ENCODE measurements at regions not wholly inside any gene's neighbourhood (a gene's known extent, or its start where the extent isn't known, plus 50 kb on each side); places are given as distances from the start of the nearest gene placed in this dataset.

DNA sequence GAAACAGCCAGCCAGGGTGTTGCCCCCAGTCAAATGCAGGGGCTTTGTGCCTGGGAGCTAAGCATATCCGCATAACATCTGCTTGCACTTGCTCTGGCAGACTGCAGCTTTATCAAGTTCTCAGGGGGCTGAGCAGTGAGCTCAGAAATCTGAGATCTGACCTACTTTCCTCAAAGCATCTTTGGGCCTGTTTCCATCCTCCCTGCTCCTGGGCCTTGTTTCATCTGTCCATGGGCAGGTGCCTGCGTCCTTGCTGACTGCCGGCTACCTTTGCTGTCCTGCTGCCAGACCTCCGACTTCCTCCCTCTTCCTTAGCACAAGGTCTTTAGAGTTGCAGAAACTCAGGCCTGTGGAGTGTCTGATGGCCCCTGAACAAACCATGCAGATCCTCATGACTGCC, 131.2 kb upstream of the B3GAT1 start:
- no peak for DNase-seq
- Histone ChIP-seq H3K36me3 (no peaks in the 10 kb centered on the region), H3K27me3 (no peaks in the 10 kb centered on the region), H3K4me3 (no peak overlapping the region), H3K27ac (no peak overlapping the region), H3K9me3 (no peaks in the 10 kb centered on the region), H3K4me1 (ENCODE audit: insufficient read depth) (no peaks in the 10 kb centered on the region)
- WGBS, 3 donors: 72 to 78% (median 77%) methylated on average over 4 of the region's 4 CpGs
- TF ChIP-seq, protein P1, sequence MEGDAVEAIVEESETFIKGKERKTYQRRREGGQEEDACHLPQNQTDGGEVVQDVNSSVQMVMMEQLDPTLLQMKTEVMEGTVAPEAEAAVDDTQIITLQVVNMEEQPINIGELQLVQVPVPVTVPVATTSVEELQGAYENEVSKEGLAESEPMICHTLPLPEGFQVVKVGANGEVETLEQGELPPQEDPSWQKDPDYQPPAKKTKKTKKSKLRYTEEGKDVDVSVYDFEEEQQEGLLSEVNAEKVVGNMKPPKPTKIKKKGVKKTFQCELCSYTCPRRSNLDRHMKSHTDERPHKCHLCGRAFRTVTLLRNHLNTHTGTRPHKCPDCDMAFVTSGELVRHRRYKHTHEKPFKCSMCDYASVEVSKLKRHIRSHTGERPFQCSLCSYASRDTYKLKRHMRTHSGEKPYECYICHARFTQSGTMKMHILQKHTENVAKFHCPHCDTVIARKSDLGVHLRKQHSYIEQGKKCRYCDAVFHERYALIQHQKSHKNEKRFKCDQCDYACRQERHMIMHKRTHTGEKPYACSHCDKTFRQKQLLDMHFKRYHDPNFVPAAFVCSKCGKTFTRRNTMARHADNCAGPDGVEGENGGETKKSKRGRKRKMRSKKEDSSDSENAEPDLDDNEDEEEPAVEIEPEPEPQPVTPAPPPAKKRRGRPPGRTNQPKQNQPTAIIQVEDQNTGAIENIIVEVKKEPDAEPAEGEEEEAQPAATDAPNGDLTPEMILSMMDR (IDR thresholded peaks at IDR 0.05): no peak
- TF ChIP-seq EP300 (IDR thresholded peaks at IDR 0.05): no peak
- no peak for TF ChIP-seq POLR2A (IDR thresholded peaks at IDR 0.05)
- intact Hi-C loops (cut with DNase I): no loop called here

DNA sequence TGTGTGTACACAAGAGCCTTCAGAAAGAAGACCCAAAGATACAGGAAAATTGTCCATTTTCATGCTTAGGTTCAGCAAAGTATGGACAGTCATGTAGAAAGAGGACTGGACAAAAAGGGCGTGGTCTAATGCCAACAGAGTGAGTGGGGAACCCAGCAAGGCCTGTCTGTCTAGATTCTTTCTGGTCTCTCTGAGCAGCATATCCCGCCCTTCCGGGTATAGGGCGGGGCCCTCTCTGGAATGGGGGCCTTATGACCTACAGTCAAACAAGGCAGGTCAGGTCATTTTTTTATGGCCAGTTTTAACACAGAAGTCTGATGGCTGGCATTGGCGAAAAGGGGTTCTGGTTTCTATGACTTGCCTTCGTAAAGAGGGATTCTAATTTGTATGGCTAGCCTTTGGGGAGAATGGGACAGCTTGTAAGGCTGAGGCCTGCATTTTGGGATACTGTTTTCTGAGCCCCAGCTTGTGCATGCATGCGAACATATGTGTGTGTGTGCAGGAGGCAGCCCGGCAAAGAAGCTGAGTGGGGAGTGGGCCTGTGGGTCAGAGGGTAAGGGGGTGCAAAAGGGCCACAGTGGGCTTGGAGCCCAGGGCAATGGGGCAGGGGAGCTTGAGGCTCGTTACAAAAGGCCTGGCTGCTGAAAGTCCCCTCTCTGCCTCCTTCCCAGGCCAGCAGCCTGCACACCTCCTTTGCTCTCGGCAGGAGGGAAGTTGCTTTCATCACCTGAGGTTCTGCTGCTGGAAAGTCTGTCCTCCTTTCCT, 130.5 kb upstream of the B3GAT1 start:
- no peaks in the 10 kb centered on the region for H3K9me3 ChIP-seq
- DNase-seq: no peak
- H3K36me3 ChIP-seq: no peaks in the 10 kb centered on the region
- H3K27ac ChIP-seq: no peak overlapping the region
- intact Hi-C loops (cut with DNase I): no loop called here
- H3K4me1 ChIP-seq (ENCODE audit: insufficient read depth): no peaks in the 10 kb centered on the region
- TF ChIP-seq, protein P1 (IDR thresholded peaks at IDR 0.05): no peak
- no peak for TF ChIP-seq POLR2A (IDR thresholded peaks at IDR 0.05)
- TF ChIP-seq EP300 (IDR thresholded peaks at IDR 0.05): no peak
- no peaks in the 10 kb centered on the region for H3K27me3 ChIP-seq
- H3K4me3 ChIP-seq: no peak overlapping the region
- WGBS, 3 donors: 65 to 71% (median 69%) methylated on average over 10 of the region's 10 CpGs

DNA sequence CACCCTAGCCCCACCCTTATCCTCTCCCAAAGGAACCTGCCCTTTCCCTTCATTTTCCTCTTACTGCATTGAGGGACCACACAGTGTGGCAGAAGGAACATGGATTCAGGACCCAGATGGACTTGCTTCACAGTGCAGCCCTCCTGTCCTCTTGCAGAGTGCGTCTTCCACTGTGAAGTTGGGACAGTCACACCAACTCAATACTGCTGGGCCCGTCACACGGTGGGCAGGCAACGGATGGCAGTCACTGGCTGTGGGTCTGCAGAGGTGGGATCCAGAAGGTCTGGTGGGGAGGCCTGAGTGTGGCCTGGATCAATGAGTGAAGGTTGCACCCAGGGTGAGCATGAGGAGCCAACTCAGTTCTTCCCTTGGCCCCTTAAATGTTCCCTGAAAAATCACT, 129.9 kb upstream of the B3GAT1 start:
- Histone ChIP-seq H3K27ac (no peak overlapping the region), H3K4me1 (ENCODE audit: insufficient read depth) (no peaks in the 10 kb centered on the region), H3K27me3 (no peaks in the 10 kb centered on the region), H3K36me3 (no peaks in the 10 kb centered on the region), H3K4me3 (no peak overlapping the region), H3K9me3 (no peaks in the 10 kb centered on the region)
- WGBS, 3 donors: 90 to 100% (median 92%) methylated on average over 4 of the region's 4 CpGs
- no peak for DNase-seq
- TF ChIP-seq, protein P1 (IDR thresholded peaks at IDR 0.05): no peak
- TF ChIP-seq EP300 (IDR thresholded peaks at IDR 0.05) (no peak), POLR2A (IDR thresholded peaks at IDR 0.05) (no peak)
- intact Hi-C loops (cut with DNase I): no loop called here

DNA sequence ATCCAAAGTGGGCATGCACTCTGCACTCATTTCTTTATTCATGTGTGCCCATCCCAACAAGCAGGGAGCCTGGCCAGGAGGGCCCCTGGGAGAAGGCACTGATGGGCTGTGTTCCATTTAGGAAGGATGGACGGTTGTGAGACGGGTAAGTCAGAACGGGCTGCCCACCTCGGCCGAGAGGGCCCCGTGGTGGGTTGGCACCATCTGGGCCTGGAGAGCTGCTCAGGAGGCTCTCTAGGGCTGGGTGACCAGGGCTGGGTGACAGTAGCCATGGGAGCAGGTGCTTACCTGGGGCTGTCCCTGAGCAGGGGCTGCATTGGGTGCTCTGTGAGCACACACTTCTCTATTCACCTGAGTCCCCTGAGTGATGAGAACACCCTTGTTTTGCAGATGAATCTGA, 129.3 kb upstream of the B3GAT1 start:
- TF ChIP-seq EP300 (IDR thresholded peaks at IDR 0.05) (no peak), POLR2A (IDR thresholded peaks at IDR 0.05) (no peak)
- TF ChIP-seq, protein P1 (IDR thresholded peaks at IDR 0.05): no peak
- H3K36me3 ChIP-seq: no peaks in the 10 kb centered on the region

More for the DNA sequence above, 129.3 kb upstream of the B3GAT1 start:
- no peaks in the 10 kb centered on the region for H3K27me3 ChIP-seq
- no peak overlapping the region for H3K27ac ChIP-seq
- WGBS, 3 donors: 57 to 78% (median 76%) methylated on average over 6 of the region's 6 CpGs
- no peak overlapping the region for H3K4me3 ChIP-seq
- no peaks in the 10 kb centered on the region for H3K4me1 ChIP-seq (ENCODE audit: insufficient read depth)
- DNase-seq: no peak
- intact Hi-C loops (cut with DNase I): no loop called here
- no peaks in the 10 kb centered on the region for H3K9me3 ChIP-seq
